GM21526 (cell line): ENCODE measurements at regions not wholly inside any gene's neighbourhood (a gene's known extent, or its start where the extent isn't known, plus 50 kb on each side); places are given as distances from the start of the nearest gene placed in this dataset.
"Not testable (repeated sequence)": the region's sequence is repeated elsewhere in the genome, so short reads cannot be mapped to it uniquely, and the experiment has no call there.

ENCODE experiments used
- ATAC-seq: cut with Tn5 transposase; IDR thresholded peaks from one replicate; pipeline ENCODE4 v1.9.1; 2021; ENCODE audit warnings: moderate library complexity; ENCODE audit not compliant: unreplicated experiment, low FRiP score

DNA sequence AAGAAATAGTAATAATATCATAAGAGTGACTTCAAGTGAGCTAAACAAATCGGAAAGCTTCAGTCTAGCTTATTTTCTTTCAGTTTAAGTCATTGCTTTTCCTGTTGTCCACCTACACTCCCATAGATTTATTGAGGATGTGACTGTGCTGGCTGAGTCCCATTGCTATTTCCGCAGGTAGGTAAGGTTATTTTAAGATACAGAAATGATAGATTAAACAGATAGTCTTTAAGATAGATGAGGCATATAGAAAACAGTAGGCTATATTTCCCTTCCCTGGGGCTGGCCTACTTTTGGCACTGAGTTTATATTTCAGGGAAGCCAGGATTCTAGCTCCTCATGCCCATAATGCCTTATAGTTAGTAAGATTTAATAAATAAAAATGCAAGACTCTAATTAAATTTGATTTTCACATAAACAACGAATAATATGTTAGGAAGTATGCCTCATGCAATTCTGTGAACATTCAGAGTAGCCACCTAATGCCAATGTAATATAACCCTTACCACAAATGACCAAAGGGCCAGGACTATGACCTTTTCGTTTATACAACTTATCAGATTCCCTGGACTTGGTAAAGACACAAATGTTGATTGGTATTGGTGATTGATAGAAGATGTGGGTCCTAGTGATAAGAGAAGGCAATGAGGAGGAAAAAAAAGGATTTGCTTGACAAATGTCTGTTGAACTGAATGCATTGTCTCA, 1079.3 kb downstream of the EPHA7 start:
- no peak for ATAC-seq

DNA sequence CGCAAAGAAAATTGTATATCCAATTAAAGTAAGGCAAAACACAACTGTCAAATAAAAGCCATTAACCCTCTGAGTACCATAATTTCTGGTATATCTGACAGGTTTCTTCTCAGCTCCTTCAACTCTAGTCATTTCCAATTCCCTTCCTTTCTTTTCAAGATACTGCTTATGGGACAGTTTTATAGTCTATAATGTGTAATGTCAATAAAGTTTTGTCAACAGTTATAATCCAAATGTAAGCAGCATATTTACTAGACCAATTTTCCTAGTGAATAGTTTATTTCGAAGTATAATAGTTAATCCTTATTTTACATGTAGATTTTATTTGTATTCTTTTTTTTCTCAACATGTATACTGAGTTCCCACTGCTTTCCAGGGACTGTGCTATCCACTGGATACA, 1081.8 kb downstream of the EPHA7 start:
- no peak for ATAC-seq

DNA sequence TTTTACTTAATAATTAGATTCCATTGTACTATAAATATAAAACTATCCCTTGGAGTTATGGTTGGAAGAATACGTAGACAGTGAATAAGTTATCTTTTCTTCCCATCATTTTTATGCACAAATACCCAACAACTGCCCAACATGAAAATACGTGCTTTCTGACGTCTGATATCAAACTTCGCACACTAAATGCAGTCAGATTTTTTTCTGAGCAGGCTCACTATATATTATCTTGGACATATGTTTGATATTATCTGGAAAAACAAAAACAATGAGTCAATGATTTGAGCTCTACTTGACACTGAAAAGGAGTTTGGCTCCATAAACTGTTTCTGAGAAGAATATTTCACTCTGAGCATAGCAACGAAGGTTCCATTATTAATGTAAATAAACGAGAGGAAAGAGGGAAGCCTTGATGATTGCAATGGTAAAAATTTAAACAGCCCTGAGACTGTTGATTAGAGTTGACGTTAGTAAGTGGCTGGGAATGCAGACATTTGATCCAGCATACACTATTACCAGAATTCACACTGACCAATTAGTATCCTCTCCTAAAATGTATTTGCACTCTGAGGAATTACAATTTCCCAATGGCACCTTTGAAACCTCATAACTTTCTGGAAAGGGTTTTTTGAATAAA, 1090.0 kb downstream of the EPHA7 start:
- ATAC-seq, result no peak

DNA sequence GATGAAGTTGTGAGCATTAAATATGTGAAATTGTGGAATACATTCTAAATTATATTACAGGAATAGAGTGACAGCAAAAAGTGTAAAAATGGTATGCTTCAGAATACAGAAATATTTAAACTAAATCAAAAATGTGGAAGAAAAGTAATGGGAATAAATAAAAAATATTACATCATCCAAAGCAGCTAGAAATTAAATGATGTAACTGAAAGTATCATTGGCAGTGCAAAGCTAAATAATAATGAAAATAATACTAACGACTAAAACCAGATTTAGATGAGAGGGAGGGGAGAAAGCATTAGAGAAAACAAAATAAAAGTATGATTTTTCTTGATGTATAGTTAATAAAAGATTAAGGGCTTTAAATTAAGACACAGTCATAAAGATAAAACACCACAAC, 1104.0 kb downstream of the EPHA7 start:
- no peak for ATAC-seq

DNA sequence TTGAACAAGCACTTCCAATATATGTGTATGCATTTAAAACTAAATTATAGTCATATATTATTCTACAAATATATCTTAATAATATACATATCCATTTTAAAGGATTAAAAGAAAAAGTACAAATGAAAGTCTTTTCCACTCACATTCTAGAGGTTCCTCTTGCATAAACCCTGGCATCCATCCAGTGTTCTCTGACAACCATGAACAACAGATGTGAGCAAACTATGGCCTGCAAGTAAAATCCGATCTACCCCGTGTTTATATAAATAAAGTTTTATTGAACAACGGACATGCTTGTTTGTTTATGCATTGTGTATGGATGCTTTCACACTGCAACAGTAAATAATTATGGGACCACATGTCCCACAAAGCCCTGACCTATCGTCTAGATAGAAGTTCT, 1122.3 kb downstream of the EPHA7 start:
- ATAC-seq, result no peak

DNA sequence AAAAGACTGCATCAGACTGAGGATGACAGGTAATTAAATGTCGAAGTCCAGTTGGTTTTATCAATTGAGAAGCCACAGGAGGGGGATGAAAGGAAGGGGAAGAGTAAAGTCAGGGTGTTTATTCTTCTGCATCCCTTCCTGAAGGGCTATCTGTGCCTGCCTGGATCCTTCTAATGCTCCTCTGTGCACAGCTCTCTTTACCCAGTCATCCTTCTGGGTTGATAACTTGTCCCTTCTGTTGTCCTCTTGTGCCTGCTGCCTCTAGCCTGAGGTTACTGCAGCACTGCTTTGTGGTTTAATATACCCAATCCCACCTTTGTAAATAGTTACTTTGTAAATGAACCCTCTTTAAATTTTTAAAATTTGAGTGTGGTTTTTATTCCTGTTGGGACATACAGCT, 1127.3 kb downstream of the EPHA7 start:
- ATAC-seq, result no peak

DNA sequence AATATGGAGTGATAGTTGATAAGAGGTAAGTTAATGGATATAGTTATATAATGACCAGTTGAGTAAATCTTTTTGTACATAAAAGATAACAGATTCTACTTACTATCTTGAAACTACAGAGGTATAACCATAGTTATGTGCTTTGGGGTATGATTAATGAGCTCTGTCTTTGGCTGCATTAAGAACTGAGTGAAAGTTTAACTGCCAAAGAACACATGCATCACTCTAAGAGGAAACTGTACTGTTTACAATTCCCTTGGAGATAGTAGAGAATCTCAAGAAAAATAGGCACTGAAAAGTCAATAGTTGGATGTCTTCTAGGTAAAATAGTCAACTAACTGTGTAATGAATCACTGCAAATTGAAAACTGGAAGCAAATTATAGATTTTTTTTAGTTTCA, 1129.5 kb downstream of the EPHA7 start:
- ATAC-seq, result no peak

DNA sequence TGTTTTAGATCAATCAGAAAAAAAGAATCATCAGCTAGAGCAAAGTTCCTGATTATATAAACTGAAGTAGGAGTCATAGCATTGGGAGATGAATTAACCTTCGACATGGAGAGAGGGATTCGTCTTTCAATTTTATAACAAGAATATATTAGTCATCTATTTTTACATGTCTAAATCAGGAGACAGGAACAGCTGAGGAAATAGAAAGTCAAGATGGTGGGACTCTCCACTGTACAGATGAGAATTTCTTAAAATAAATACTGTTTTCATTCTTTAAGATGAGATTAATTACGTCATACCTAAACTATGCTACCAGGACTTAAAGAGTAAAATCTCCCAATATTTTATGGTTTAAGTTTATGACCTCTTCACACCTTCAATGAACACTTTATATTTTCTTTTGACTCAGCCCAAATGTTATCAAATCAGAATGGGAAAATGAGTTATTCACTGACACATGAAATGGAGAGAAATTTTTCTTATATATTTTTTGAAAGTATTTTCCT, 1137.7 kb downstream of the EPHA7 start:
- no peak for ATAC-seq

DNA sequence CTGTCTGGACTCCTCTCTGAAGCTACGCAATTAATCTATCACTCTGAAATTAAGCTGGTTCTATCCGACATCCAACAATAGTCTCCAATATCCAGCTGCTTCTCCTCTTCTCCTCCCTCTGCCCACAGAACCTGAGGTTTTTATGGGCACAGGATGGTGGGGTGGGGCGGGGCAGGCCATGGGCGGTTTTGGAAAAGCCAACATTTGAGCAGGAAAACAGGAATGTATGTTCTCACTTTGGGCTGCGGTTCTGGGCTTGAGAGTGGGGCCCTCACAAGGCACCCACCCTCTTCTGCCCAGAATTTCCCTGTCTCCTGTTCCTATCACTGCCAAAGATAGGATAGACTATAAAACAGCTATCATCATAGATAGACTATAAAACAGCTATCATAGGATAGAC, 1144.2 kb downstream of the EPHA7 start:
- ATAC-seq, result no peak

DNA sequence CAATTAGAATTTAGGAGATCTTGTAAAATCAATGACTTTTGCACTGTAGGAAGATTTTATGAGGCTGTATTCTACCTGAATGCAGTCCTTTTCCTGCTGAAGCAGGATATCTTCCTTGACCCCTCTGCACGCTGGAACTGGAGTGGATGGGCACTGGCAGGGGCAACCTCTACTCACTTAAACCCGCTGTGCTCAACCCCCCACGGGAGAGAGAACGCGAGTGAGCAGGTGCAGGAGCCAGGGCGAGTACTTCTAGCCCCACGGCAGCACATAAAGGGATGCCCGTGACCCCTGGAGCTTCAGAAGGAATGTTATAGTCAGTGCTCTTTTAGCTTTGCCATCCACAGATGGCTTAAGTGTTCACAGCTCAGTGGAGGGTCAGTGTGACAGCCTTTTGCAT, 1144.8 kb downstream of the EPHA7 start:
- no peak for ATAC-seq

DNA sequence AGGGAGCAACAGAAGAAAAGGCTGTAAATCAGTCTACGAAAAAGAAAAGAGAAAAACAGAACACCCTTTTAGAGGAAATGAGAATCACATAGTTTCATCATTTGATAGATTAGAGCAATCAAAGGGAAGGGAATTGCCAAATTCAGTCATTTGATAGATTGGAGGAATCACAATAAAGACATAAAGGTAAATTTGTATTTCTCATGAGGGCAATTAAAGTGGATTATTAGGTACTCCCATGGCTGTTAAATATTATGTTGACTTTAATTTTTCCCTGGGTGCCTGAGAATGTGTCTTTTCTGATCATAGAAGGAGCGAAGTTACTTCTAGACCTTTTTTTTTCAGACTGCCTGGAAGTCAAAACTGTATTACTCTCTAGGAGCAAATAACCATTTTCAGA, 1145.7 kb downstream of the EPHA7 start:
- no peak for ATAC-seq

DNA sequence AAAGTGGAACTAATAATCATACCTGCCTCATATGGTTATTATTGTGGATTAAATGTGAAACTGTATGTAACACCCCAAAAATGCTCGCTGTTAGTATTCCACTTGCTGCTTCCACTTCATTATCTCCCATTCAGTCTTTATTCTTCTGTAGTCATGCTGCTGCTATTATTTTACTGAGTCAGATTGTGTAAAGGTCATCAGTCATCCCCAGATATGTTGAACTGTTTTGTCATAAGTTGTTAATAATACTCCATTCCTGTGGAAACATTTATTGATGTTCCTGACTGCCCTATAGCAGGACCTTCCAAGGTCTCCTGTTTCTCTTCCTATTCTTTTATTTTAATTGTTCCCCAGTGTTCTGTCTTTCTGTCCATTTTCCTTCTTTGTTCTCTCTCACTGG, 1148.3 kb downstream of the EPHA7 start:
- no peak for ATAC-seq

DNA sequence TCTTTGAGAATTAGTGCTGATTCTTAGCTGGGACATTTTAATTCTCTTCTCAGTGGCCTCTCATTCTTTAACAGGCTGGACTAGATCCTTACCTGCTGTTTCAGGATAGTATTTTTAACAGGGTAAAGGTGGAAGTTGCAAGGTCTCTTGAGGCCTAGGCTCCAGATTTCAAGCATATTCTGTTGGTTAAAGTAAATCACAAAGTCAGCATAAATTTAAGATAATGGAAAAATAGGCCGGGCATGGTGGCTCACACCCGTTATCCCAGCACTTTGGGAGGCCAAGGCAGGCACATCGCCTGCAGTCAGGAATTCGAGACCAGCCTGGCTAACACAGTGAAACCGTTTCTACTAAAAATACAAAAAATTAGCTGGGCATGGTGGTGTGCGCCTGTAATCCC, 1149.0 kb downstream of the EPHA7 start:
- ATAC-seq, result no peak

DNA sequence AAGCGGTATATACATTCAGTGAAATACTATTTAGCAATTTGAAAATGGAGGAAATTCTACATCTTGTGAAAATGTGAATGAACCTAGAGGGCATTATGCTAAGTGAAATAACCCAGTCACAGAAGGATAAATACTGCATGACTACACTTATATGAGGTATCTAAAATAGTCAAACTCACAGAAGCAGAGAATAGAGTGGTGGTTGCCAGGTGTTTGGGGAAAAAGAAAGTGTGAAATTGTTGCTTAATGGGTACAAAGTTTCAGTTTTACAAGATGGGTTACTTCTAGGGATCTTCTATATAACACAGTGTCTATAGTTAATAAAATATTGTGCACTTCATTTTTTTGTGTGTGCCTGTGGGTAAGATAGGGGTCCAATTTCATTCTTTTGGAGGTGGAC, 1152.0 kb downstream of the EPHA7 start:
- no peak for ATAC-seq

DNA sequence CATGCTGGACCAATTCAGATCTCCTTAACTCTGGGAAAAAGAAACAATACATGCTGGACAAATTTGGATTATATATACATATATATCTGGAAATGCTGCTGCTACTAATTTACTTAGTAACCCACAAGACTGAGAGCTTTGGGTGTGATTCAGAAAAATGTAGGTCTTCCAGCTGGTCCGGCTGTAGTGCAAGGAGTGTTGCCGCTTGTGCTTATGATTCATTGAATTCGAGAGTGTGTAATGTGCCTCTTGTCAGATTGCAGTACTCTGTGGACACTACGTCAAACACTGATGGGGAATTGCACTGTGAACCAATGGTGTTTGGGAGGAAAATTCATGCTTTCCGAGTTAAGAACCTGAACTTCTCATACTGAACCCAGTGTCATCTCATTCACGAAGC, 1155.5 kb downstream of the EPHA7 start:
- no peak for ATAC-seq

DNA sequence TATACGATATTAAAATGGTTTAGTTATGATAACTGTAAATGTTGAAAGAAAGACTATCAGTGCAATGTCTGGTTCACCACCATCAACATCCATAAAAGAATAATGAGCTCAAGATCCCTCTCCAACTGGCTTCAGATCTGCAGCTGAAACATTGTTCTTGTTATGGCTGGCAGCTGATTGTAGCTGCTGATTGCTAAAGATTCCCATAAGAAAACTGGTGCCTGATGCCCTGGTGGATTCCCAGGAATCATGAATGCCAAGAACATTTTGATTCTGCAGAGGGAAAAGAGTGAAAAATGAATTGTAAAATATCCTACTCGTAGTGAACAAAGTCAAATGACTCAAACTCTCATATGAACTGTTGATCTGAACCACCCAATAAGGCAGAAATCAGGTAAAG, 1160.2 kb downstream of the EPHA7 start:
- ATAC-seq, result no peak

DNA sequence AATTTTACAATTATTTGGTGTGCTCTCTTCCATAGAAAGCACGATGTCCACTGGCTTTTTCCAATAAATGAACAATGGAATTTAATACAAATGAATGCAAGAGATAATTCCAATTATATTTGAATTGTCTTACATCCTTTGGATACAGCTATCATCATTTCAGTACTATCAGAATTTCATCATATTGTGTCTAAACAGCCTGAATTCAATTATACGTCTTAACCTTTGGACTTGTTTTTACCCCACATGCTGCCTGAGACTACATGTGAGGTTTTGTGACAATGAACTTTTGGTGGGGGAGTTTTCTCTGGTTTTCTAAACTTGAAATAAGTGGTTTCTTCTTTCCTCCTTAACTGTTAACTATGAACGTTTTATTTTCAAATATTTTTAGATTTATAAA, 1176.0 kb downstream of the EPHA7 start:
- ATAC-seq, result no peak

DNA sequence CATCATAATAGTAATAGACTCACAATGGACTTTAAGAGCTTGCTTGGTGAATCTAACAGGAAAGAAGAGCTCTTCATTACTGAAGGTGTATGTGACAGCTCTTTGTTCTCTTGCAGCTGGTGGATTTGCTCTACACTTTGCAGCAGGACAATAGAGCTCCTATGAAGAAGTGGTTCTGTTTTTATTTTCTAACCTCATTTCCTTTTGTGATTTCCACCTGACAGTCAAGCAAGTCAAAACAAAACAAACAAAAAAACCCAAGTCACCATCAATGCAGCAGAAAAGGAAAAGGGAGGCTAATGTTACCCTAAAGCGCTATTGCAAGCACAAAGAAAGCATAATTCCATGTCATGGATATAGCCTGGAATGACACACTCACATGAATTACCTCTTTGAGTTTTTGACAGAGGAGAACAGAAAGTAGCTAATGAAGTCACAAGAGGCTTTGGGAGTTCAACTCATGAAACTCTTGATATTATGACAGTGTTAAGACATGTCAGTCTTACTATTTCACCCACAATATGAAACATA, 1188.1 kb downstream of the EPHA7 start:
- no peak for ATAC-seq

DNA sequence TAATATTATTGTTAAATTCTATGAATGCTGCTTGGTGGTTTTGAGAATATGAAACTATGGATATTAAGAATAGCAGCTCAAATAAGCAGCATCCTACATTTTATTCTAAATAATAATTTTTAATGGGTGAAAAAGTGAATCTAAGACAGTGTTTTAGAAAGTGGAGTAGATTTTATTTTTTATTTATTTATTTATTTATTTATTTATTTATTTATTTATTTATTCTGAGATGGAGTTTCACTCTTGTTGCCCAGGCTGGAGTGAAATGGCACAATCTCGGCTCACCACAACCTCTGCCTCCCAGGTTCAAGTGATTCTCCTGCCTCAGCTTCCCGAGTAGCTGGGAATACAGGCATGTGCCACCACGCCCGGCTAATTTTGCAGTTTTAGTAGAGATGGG, 1199.4 kb downstream of the EPHA7 start:
- not testable (repeated sequence) for ATAC-seq

DNA sequence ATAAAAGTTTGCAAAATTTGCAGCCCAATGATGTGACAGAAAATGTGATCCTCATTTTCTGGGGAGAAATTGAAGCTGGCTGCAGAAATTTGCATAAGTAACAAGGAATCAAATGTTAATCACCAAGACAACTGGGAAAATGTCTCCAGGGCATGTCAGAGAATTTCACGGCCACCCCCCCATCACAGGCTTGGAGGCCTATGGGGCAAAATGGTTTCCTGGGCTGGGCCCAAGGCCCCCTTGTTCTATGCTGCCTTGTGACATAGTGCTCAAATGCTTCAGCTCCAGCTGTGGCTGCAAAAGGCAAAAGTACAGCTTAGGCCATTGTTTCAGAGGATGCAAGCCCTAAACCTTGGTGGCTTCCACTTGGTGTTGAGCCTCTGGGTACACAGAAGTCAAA, 1202.6 kb downstream of the EPHA7 start:
- ATAC-seq, result no peak

DNA sequence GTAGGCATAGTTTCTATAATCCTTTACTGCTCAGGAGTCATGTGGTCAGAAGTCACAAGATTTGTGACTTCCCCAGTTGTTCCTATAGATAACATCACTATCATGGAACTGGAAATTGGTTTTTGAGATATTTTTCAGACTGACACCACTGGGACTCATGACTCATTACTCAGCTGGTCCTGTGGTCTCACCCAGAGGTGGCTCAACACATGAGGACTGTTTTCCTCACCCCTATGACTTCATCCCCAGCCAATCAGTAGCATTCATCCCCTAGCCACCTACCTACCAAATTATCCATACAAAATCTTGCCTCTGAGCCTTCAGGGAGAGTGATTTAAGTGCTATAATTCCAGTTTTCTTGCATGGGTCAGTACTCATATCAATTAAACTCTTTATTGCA, 1217.7 kb downstream of the EPHA7 start:
- no peak for ATAC-seq

DNA sequence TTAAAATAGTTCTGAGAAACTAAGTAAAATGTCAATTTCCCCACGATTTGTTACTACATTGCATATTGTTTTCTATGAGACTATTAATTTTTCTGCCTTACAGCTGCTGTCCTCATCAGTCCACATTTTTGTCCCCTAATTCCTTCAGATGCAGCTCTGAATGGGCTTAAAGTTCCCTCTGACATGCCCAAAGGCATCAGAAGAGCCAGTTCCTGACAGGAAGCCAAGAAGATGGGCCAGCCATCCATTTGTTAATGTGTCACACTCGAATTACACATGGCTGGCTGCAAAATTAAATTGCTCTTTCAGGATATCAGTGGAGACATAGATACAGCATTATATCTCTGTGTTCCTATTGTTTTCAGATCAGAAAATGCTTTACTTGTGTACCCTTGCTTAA, 1223.0 kb downstream of the EPHA7 start:
- no peak for ATAC-seq
